ENCODE measurements at regions not wholly inside any gene's neighbourhood (a gene's known extent, or its start where the extent isn't known, plus 50 kb on each side); places are given as distances from the start of the nearest gene placed in this dataset.

DNA sequence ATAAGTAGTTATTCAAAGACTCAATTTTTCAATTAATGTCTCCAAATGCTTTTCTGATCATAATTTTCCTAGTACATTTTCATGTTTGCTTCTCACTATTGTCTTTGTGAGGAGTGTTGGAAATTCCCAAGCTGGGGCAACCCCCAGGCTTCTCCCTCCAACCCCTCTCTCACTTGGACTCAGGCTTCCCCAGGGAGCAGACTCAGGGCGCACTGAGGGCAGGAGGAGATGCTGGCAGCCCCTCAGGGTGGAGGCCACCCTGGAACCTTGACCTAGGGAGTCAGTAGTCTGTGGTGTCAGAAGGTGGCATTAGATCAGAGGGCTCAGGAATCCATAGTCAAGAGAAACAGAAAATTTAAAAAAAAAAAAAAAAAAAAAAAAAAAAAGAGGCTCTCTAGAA is 86.5 kb upstream of the IRS2 start:
- TF ChIP-seq, protein P1, sequence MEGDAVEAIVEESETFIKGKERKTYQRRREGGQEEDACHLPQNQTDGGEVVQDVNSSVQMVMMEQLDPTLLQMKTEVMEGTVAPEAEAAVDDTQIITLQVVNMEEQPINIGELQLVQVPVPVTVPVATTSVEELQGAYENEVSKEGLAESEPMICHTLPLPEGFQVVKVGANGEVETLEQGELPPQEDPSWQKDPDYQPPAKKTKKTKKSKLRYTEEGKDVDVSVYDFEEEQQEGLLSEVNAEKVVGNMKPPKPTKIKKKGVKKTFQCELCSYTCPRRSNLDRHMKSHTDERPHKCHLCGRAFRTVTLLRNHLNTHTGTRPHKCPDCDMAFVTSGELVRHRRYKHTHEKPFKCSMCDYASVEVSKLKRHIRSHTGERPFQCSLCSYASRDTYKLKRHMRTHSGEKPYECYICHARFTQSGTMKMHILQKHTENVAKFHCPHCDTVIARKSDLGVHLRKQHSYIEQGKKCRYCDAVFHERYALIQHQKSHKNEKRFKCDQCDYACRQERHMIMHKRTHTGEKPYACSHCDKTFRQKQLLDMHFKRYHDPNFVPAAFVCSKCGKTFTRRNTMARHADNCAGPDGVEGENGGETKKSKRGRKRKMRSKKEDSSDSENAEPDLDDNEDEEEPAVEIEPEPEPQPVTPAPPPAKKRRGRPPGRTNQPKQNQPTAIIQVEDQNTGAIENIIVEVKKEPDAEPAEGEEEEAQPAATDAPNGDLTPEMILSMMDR (IDR thresholded peaks at IDR 0.05): no peak
- TF ChIP-seq POLR2A (IDR thresholded peaks at IDR 0.05): no peak

All from esophagus squamous epithelium (tissue), 4 donors.